ENCODE measurements at regions not wholly inside any gene's neighbourhood (a gene's known extent, or its start where the extent isn't known, plus 50 kb on each side); places are given as distances from the start of the nearest gene placed in this dataset.

GRCh38 chr4:83189631-83190136, 75.2 kb upstream of the PLAC8 start:
- Mint-ChIP-seq H3K4me3 (no peak overlapping the region), H3K4me1 (ENCODE audit: low read depth) (peaks cover 11% of the 10 kb centered on the region), H3K36me3 (peaks cover 7% of the 10 kb centered on the region), H3K27ac (no peak overlapping the region), H3K27me3 (no peaks in the 10 kb centered on the region), H3K9me3 (ENCODE audit: low read depth) (no peaks in the 10 kb centered on the region)

- H3K36me3 Mint-ChIP-seq, result peaks cover 5% of the 10 kb centered on the region
- no peaks in the 10 kb centered on the region for H3K27me3 Mint-ChIP-seq
- H3K4me3 Mint-ChIP-seq, result no peak overlapping the region
- no peak overlapping the region for H3K27ac Mint-ChIP-seq
- no peaks in the 10 kb centered on the region for H3K4me1 Mint-ChIP-seq (ENCODE audit: low read depth)
- H3K9me3 Mint-ChIP-seq (ENCODE audit: low read depth), result no peaks in the 10 kb centered on the region
These were observed 66.0 kb upstream of the PLAC8 start for GRCh38 chr4:83180431-83180968.

GRCh38 chr4:83179205-83179604, 64.7 kb upstream of the PLAC8 start:
- Mint-ChIP-seq H3K4me1 (ENCODE audit: low read depth) (no peaks in the 10 kb centered on the region), H3K9me3 (ENCODE audit: low read depth) (no peaks in the 10 kb centered on the region), H3K27ac (no peak overlapping the region), H3K27me3 (no peaks in the 10 kb centered on the region), H3K4me3 (no peak overlapping the region), H3K36me3 (peaks cover 6% of the 10 kb centered on the region)

GRCh38 chr4:83178029-83178428, 63.5 kb upstream of the PLAC8 start:
- H3K9me3 Mint-ChIP-seq (ENCODE audit: low read depth), result no peaks in the 10 kb centered on the region
- H3K4me1 Mint-ChIP-seq (ENCODE audit: low read depth), result no peaks in the 10 kb centered on the region
- H3K36me3 Mint-ChIP-seq, result peaks cover 6% of the 10 kb centered on the region
- H3K27ac Mint-ChIP-seq, result no peak overlapping the region
- H3K4me3 Mint-ChIP-seq, result no peak overlapping the region
- H3K27me3 Mint-ChIP-seq, result no peaks in the 10 kb centered on the region

- Mint-ChIP-seq H3K27ac (no peak overlapping the region), H3K4me1 (ENCODE audit: low read depth) (no peaks in the 10 kb centered on the region), H3K27me3 (no peaks in the 10 kb centered on the region), H3K36me3 (peaks cover 6% of the 10 kb centered on the region), H3K4me3 (no peak overlapping the region), H3K9me3 (ENCODE audit: low read depth) (no peaks in the 10 kb centered on the region)
These were observed 62.7 kb upstream of the PLAC8 start for GRCh38 chr4:83177182-83177581.

GRCh38 chr4:83174844-83175414, 60.4 kb upstream of the PLAC8 start:
- Mint-ChIP-seq H3K27me3 (no peaks in the 10 kb centered on the region), H3K27ac (no peak overlapping the region), H3K9me3 (ENCODE audit: low read depth) (no peaks in the 10 kb centered on the region), H3K4me3 (no peak overlapping the region), H3K4me1 (ENCODE audit: low read depth) (no peaks in the 10 kb centered on the region), H3K36me3 (peaks cover 6% of the 10 kb centered on the region)

- peaks cover under 1% of the 10 kb centered on the region for H3K4me1 Mint-ChIP-seq (ENCODE audit: low read depth)
- H3K36me3 Mint-ChIP-seq, result peaks cover 2% of the 10 kb centered on the region
- H3K4me3 Mint-ChIP-seq, result no peak overlapping the region
- no peaks in the 10 kb centered on the region for H3K9me3 Mint-ChIP-seq (ENCODE audit: low read depth)
- H3K27me3 Mint-ChIP-seq, result no peaks in the 10 kb centered on the region
- H3K27ac Mint-ChIP-seq, result no peak overlapping the region
These were observed 57.8 kb upstream of the PLAC8 start for GRCh38 chr4:83172371-83172770.

- Mint-ChIP-seq H3K27me3 (no peaks in the 10 kb centered on the region), H3K27ac (no peak overlapping the region), H3K36me3 (peaks cover 2% of the 10 kb centered on the region), H3K4me3 (no peak overlapping the region), H3K4me1 (ENCODE audit: low read depth) (peaks cover 8% of the 10 kb centered on the region), H3K9me3 (ENCODE audit: low read depth) (no peaks in the 10 kb centered on the region)
These were observed 57.0 kb upstream of the PLAC8 start for GRCh38 chr4:83171436-83172039.

- Mint-ChIP-seq H3K4me3 (no peak overlapping the region), H3K9me3 (ENCODE audit: low read depth) (no peaks in the 10 kb centered on the region), H3K27me3 (no peaks in the 10 kb centered on the region), H3K36me3 (peaks cover 2% of the 10 kb centered on the region), H3K4me1 (ENCODE audit: low read depth) (peaks cover 14% of the 10 kb centered on the region), H3K27ac (no peak overlapping the region)
These were observed 56.4 kb upstream of the PLAC8 start for GRCh38 chr4:83170952-83171399.

All from activated naive CD8-positive, alpha-beta T cell (primary cell).